ENCODE measurements at regions not wholly inside any gene's neighbourhood (a gene's known extent, or its start where the extent isn't known, plus 50 kb on each side); places are given as distances from the start of the nearest gene placed in this dataset.
"Not testable (repeated sequence)": the region's sequence is repeated elsewhere in the genome, so short reads cannot be mapped to it uniquely, and the experiment has no call there.

DNA sequence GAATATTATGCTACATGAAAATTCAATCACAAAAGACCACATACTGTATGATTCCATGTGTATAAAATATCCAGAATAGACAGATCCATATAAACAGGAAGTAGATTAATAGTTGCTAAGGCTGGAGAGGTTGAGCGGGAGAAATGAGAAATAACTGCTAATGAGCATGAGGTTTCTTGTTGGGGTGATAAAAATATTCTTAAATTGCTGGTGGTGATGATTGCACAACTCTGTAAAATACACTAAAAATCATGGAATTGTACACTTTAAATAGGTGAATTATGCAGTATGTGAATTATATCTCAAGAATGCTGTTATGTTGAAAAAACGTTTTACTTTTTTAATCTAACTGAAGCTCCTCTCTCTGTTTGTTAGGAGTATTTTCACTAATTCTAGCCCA, 101.8 kb upstream of the CREB1 start:
- H3K27me3 ChIP-seq (ENCODE audit: control insufficient read depth, insufficient read depth, low read length), result no peaks in the 10 kb centered on the region
- H3K27ac ChIP-seq (ENCODE audit: low read depth, low read length), result no peak overlapping the region
- H3K4me1 ChIP-seq (ENCODE audit: control insufficient read depth, insufficient read depth, low read length), result no peaks in the 10 kb centered on the region
- H3K4me3 ChIP-seq (ENCODE audit: low read depth, low read length), result no peak overlapping the region
- no peaks in the 10 kb centered on the region for H3K36me3 ChIP-seq (ENCODE audit: control insufficient read depth, insufficient read depth, low read length)
- H3K9me3 ChIP-seq (ENCODE audit: control insufficient read depth, insufficient read depth, low read length), result no peaks in the 10 kb centered on the region
- no CpG with 5 or more reads among the region's 2 CpGs for WGBS (ENCODE audit: insufficient coverage)
- no peak for DNase-seq (ENCODE audit: low read depth in 4 of 6, low spot score in 6 of 6)

DNA sequence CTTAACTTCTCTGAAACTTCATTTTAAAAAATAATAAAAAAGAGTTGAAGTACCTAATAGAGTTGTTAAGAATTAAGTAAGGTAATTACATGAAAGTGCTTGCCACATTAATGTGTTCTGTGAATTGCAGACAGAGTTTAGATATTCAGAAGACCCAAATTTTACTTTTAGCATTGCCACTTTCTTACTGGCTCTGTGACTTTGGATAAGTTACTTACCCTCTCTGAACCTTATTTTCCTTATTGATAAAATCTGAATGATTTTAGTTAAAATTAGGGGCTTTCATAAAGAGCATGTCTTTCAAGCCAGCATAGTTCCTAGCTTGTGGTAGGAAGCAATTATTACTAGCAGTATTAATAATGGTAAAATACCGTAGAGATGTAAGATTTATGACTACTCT, 101.2 kb upstream of the CREB1 start:
- H3K27me3 ChIP-seq (ENCODE audit: control insufficient read depth, insufficient read depth, low read length), result no peaks in the 10 kb centered on the region
- no peak for DNase-seq (ENCODE audit: low read depth in 4 of 6, low spot score in 6 of 6)
- H3K4me3 ChIP-seq (ENCODE audit: low read depth, low read length), result no peak overlapping the region
- H3K9me3 ChIP-seq (ENCODE audit: control insufficient read depth, insufficient read depth, low read length), result no peaks in the 10 kb centered on the region
- H3K27ac ChIP-seq (ENCODE audit: low read depth, low read length), result no peak overlapping the region
- H3K4me1 ChIP-seq (ENCODE audit: control insufficient read depth, insufficient read depth, low read length), result no peaks in the 10 kb centered on the region
- WGBS (ENCODE audit: insufficient coverage), result no CpG with 5 or more reads among the region's 1 CpG
- H3K36me3 ChIP-seq (ENCODE audit: control insufficient read depth, insufficient read depth, low read length), result no peaks in the 10 kb centered on the region

DNA sequence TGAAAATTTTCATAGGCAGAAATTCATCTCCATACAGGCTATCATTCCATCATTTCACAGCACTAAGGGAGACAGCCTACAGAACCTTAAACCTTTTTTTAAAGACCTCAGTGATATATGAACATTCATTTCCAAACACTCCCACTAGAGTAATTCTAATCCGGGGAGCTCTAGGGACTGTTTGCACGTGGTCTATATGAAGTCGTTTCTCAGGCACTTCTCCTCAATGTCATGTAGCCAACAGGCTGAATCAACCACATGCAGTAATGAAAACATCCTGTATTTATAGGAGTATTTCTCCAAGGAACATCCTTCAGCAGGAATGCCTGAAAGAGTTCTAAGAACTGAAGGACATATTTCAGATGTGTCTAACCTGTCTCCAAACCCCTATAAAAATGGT, 97.3 kb upstream of the CREB1 start:
- peak in 1 of 6 donors; percentile 72 for DNase-seq (ENCODE audit: low read depth in 4 of 6, low spot score in 6 of 6)
- WGBS (ENCODE audit: insufficient coverage), result no CpG with 5 or more reads among the region's 3 CpGs

DNA sequence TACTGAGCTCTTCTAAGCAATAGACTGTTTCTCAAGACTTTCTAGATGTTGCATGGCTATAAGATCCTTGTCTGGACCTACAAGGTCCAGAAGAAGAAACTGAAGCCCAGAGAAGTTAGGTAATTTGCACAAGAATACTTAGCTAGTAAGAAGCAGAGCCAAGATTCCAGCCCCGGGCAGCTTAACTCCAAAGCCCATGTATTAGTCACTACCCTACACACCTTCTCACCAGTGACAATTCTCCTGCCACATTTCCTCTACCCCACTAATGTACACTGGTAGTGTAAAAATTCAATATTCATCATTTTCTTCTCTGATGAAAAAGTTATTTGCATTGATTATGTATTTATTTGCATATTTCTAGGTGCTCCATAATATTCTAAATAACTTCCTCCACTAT, 95.5 kb upstream of the CREB1 start:
- H3K4me1 ChIP-seq (ENCODE audit: control insufficient read depth, insufficient read depth, low read length), result peaks cover 5% of the 10 kb centered on the region
- DNase-seq (ENCODE audit: low read depth in 4 of 6, low spot score in 6 of 6), result no peak
- no peaks in the 10 kb centered on the region for H3K36me3 ChIP-seq (ENCODE audit: control insufficient read depth, insufficient read depth, low read length)
- H3K9me3 ChIP-seq (ENCODE audit: control insufficient read depth, insufficient read depth, low read length), result no peaks in the 10 kb centered on the region
- H3K4me3 ChIP-seq (ENCODE audit: low read depth, low read length), result no peak overlapping the region
- H3K27me3 ChIP-seq (ENCODE audit: control insufficient read depth, insufficient read depth, low read length), result no peaks in the 10 kb centered on the region
- WGBS (ENCODE audit: insufficient coverage), result no CpG with 5 or more reads among the region's 1 CpG
- no peak overlapping the region for H3K27ac ChIP-seq (ENCODE audit: low read depth, low read length)

More for the DNA sequence above, 97.3 kb upstream of the CREB1 start:
- no peaks in the 10 kb centered on the region for H3K36me3 ChIP-seq (ENCODE audit: control insufficient read depth, insufficient read depth, low read length)
- H3K27ac ChIP-seq (ENCODE audit: low read depth, low read length), result no peak overlapping the region
- no peaks in the 10 kb centered on the region for H3K27me3 ChIP-seq (ENCODE audit: control insufficient read depth, insufficient read depth, low read length)
- H3K4me3 ChIP-seq (ENCODE audit: low read depth, low read length), result no peak overlapping the region
- no peaks in the 10 kb centered on the region for H3K9me3 ChIP-seq (ENCODE audit: control insufficient read depth, insufficient read depth, low read length)
- no peaks in the 10 kb centered on the region for H3K4me1 ChIP-seq (ENCODE audit: control insufficient read depth, insufficient read depth, low read length)

DNA sequence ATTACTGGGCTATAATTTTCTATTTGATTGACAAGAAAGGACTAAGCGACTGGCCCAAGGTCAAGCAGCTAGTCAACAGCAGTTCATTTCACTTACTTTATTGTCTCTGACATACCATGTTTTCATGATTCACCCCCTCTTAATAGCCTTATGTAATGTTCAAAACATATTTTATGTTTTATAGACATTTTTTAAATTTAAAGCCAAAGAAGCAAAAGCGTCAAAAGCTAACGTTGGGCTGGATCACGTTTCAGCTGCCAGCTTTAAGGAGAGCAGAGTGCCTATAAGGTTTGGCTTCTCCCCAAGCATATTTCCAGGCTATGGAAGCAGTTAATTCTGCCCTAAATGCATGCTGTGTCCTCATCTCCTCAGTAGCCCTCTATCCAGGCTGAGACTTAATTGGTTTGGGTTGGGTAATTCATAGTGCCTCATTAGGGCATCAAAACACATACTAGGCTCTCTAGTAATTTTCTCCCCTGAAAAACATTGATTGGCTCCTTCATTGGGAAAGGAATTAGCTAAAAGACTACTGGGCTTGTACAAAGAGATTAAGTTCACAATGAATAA, 94.8 kb upstream of the CREB1 start:
- Histone ChIP-seq H3K36me3 (ENCODE audit: control insufficient read depth, insufficient read depth, low read length) (no peaks in the 10 kb centered on the region), H3K4me3 (ENCODE audit: low read depth, low read length) (no peak overlapping the region), H3K4me1 (ENCODE audit: control insufficient read depth, insufficient read depth, low read length) (peaks cover 5% of the 10 kb centered on the region), H3K27ac (ENCODE audit: low read depth, low read length) (no peak overlapping the region), H3K27me3 (ENCODE audit: control insufficient read depth, insufficient read depth, low read length) (no peaks in the 10 kb centered on the region), H3K9me3 (ENCODE audit: control insufficient read depth, insufficient read depth, low read length) (no peaks in the 10 kb centered on the region)
- DNase-seq (ENCODE audit: low read depth in 4 of 6, low spot score in 6 of 6), result peak in 2 of 6 donors; percentile 42 to 65
- no CpG with 5 or more reads among the region's 4 CpGs for WGBS (ENCODE audit: insufficient coverage)

DNA sequence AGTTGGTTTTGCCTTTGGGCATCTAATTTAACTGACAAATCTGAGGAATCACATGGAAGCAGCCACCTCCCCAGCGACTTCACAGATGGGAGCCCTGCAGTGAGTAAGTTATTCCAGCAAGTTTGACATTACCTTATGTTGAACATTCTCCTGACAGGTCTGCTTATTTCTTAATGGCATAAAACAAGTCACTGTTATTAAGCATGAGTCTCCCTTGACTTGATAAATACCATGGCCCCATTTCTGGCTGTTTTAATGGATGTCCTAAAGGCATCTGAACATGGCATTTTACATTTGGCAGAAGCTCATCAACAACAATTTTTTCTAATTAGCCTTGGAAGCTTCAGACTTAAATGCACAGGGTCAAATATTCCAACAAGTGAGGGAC, 92.6 kb upstream of the CREB1 start:
- DNase-seq (ENCODE audit: low read depth in 4 of 6, low spot score in 6 of 6), result peak in 1 of 6 donors; percentile 33
- Histone ChIP-seq H3K4me3 (ENCODE audit: low read depth, low read length) (no peak overlapping the region), H3K4me1 (ENCODE audit: control insufficient read depth, insufficient read depth, low read length) (peaks cover 5% of the 10 kb centered on the region), H3K36me3 (ENCODE audit: control insufficient read depth, insufficient read depth, low read length) (no peaks in the 10 kb centered on the region), H3K27me3 (ENCODE audit: control insufficient read depth, insufficient read depth, low read length) (no peaks in the 10 kb centered on the region), H3K27ac (ENCODE audit: low read depth, low read length) (no peak overlapping the region), H3K9me3 (ENCODE audit: control insufficient read depth, insufficient read depth, low read length) (no peaks in the 10 kb centered on the region)
- 78% methylated on average over 1 of the region's 1 CpG for WGBS (ENCODE audit: insufficient coverage)

DNA sequence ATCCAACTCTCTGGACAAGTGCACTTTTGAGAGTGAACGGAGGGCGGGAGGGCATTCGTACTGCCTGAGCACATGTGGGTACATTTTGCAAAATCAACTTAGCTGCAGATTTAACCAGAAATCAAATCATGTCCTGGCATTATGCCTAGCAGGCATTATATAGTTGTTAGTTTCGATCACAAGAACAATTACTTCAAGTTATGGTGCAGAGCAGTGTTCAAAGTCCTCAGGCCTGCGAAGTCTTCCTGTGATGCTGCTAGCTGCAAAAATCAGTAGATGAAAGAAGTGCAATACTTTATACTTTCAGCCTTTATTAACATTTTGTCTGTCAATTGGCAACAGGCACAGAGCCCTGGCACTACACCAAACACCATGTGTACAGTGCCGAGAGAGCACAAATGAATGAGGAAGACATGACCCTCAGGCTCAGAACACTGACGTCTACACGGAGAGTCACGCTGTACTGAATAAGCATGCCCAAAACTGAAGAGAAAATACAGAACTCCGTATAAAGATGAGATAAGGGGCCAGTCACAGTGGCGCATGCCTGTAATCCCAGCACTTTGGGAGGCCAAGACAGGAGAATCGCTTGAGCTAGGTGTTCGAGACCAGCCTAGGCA, 92.1 kb upstream of the CREB1 start:
- Histone ChIP-seq H3K27me3 (ENCODE audit: control insufficient read depth, insufficient read depth, low read length) (no peaks in the 10 kb centered on the region), H3K9me3 (ENCODE audit: control insufficient read depth, insufficient read depth, low read length) (no peaks in the 10 kb centered on the region), H3K4me3 (ENCODE audit: low read depth, low read length) (no peak overlapping the region), H3K27ac (ENCODE audit: low read depth, low read length) (no peak overlapping the region), H3K4me1 (ENCODE audit: control insufficient read depth, insufficient read depth, low read length) (peaks cover 5% of the 10 kb centered on the region), H3K36me3 (ENCODE audit: control insufficient read depth, insufficient read depth, low read length) (no peaks in the 10 kb centered on the region)
- peak in 2 of 6 donors; percentile 66 to 68 for DNase-seq (ENCODE audit: low read depth in 4 of 6, low spot score in 6 of 6)
- WGBS (ENCODE audit: insufficient coverage), result 61% methylated on average over 2 of the region's 13 CpGs

DNA sequence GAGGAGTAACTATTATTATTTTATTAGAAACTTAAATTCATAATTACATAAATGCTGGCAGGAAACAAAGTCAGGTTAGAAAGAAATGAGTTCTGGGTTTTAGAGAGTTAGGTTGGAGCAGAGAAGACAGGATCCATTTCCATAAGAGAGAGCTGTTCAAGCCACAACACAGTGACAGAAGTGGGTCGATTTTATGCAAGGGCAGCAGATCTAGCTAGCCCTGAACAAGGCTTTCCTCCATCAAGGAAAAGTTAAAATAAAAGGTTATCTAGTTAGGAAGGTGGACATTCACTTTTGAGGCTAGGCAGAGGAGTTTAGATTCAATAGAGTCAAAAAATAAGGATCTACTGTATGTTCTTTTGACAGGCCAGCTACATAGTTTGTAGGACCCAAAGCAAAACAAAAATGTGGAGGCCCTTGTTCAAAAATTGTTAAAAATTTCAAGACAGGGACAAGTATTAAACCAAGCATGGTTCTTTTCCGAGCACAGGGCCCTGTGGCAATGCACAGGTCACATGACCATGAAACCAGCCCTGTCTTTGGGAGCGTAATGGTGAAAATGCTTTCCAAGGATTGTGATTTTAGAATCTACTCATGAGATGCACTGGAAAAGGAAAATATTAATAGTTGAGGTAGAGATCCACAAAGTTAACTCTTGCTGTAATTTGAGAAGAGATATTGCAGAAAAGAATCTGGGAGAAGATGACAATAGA, 91.2 kb upstream of the CREB1 start:
- DNase-seq (ENCODE audit: low read depth in 4 of 6, low spot score in 6 of 6), result no peak
- 95% methylated on average over 3 of the region's 3 CpGs for WGBS (ENCODE audit: insufficient coverage)
- Histone ChIP-seq H3K4me3 (ENCODE audit: low read depth, low read length) (no peak overlapping the region), H3K27me3 (ENCODE audit: control insufficient read depth, insufficient read depth, low read length) (no peaks in the 10 kb centered on the region), H3K36me3 (ENCODE audit: control insufficient read depth, insufficient read depth, low read length) (no peaks in the 10 kb centered on the region), H3K27ac (ENCODE audit: low read depth, low read length) (no peak overlapping the region), H3K4me1 (ENCODE audit: control insufficient read depth, insufficient read depth, low read length) (peaks cover 5% of the 10 kb centered on the region), H3K9me3 (ENCODE audit: control insufficient read depth, insufficient read depth, low read length) (no peaks in the 10 kb centered on the region)

DNA sequence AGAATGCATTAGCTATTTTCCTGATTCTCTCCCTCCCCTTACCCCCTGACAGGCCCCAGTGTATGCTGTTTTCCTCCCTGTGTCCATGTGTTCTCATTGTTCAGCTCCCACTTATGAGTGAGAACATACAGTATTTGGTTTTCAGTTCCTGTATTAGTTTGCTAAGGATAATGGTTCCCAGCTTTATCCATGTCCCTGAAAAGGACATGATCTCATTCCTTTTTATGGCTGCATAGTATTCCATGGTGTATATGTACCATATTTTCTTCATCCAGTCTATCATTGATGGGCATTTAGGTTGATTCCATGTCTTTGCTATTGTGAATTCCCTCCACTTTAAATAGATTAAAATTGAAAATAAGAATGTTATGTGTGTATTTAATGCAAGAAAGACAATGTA, 89.9 kb upstream of the CREB1 start:
- H3K27me3 ChIP-seq (ENCODE audit: control insufficient read depth, insufficient read depth, low read length); H3K4me3 ChIP-seq (ENCODE audit: low read depth, low read length); DNase-seq (ENCODE audit: low read depth in 4 of 6, low spot score in 6 of 6); H3K9me3 ChIP-seq (ENCODE audit: control insufficient read depth, insufficient read depth, low read length); H3K4me1 ChIP-seq (ENCODE audit: control insufficient read depth, insufficient read depth, low read length); H3K36me3 ChIP-seq (ENCODE audit: control insufficient read depth, insufficient read depth, low read length); H3K27ac ChIP-seq (ENCODE audit: low read depth, low read length): not testable (repeated sequence)

DNA sequence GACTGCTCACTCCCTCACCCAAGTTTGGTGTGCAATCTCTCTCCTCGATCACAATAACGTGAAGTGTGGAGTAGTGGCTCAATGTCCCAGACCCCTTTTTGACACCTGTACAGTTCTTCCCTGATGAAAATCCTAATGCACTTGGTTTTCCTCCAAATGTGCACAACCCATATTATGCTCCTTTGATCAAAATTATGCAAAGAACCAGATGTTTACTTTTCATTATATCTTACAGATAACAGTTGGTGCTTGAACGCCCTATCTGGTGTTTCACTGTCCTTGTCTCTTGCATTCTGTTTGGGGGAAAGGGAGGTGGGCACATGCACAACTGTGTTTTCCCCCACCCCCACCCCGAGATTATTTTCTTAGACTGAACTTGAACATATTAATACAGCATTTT, 85.0 kb upstream of the CREB1 start:
- no peaks in the 10 kb centered on the region for H3K9me3 ChIP-seq (ENCODE audit: control insufficient read depth, insufficient read depth, low read length)
- no peak for DNase-seq (ENCODE audit: low read depth in 4 of 6, low spot score in 6 of 6)
- 93% methylated on average over 2 of the region's 4 CpGs for WGBS (ENCODE audit: insufficient coverage)
- no peaks in the 10 kb centered on the region for H3K4me1 ChIP-seq (ENCODE audit: control insufficient read depth, insufficient read depth, low read length)
- H3K27ac ChIP-seq (ENCODE audit: low read depth, low read length), result no peak overlapping the region
- no peaks in the 10 kb centered on the region for H3K36me3 ChIP-seq (ENCODE audit: control insufficient read depth, insufficient read depth, low read length)
- H3K27me3 ChIP-seq (ENCODE audit: control insufficient read depth, insufficient read depth, low read length), result no peaks in the 10 kb centered on the region
- no peak overlapping the region for H3K4me3 ChIP-seq (ENCODE audit: low read depth, low read length)

Measured in spinal cord (tissue), 9 donors.